K562 (cell line): ENCODE measurements at regions not wholly inside any gene's neighbourhood (a gene's known extent, or its start where the extent isn't known, plus 50 kb on each side); places are given as distances from the start of the nearest gene placed in this dataset.

Experiments
- ATF7 ChIP-seq: fragments of 450-650 bp; IDR thresholded peaks from 2 replicates; pipeline ENCODE4 v1.7.1; 2014; ENCODE audit warnings: mild to moderate bottlenecking, moderate library complexity
- BHLHE40 ChIP-seq: IDR thresholded peaks from 2 replicates; pipeline ENCODE4 v1.6.1; 2011; ENCODE audit warnings: low read length, improper control_type of control experiment
- FOXA1 ChIP-seq: fragments of 450-650 bp; IDR thresholded peaks from 2 replicates; pipeline ENCODE4 v1.6.1; 2016; ENCODE audit warnings: mild to moderate bottlenecking, borderline replicate concordance
- FOXK2 ChIP-seq, 2 experiments: fragments of 450-650 bp; IDR thresholded peaks in 1 of 2; conservative IDR thresholded peaks in 1 of 2; 2 replicates each; pipeline ENCODE4 v1.6.1; 2016; ENCODE audit warnings: low read depth in 2 of 2, mild to moderate bottlenecking in 1 of 2
- GABPA ChIP-seq: fragments of 200-800 bp; sonication (Bioruptor generic); conservative IDR thresholded peaks from 2 replicates; pipeline ENCODE4 v1.6.1; 2016; ENCODE audit warnings: low read depth, missing genetic modification characterization, missing compliant biosample characterization
- KAT8 ChIP-seq: fragments of 450-650 bp; IDR thresholded peaks from 2 replicates; pipeline ENCODE4 v1.6.1; 2016; ENCODE audit warnings: low read depth, mild to moderate bottlenecking
- POLR2A ChIP-seq: fragments of 450-650 bp; conservative IDR thresholded peaks from 2 replicates; pipeline ENCODE4 v1.6.1; 2016
- POLR2AphosphoS5 ChIP-seq: IDR thresholded peaks from 2 replicates; pipeline ENCODE4 v1.6.1; 2011; ENCODE audit warnings: mild to moderate bottlenecking, low read depth, low read length, moderate library complexity; ENCODE audit not compliant: control insufficient read depth, insufficient read depth
- TFAP4 ChIP-seq: sonication (generic); formaldehyde crosslinking; IDR thresholded peaks from 2 replicates; pipeline ENCODE4 v1.8.0; 2022; ENCODE audit warnings: missing genetic modification reagents, mild to moderate bottlenecking, moderate library complexity, borderline replicate concordance
- TF ChIP-seq, protein P1 (sequence below), 3 experiments: IDR thresholded peaks in 2 of 3; conservative IDR thresholded peaks in 1 of 3; 2 replicates each; pipeline ENCODE4 v1.5.1; 2011 to 2012; ENCODE audit warnings: low read length in 3 of 3, mild to moderate bottlenecking in 3 of 3, control low read depth in 2 of 3, improper control_type of control experiment in 1 of 3, inconsistent platforms in 1 of 3, low read depth in 1 of 3, mixed read lengths in 1 of 3, moderate library complexity in 1 of 3; ENCODE audit not compliant: insufficient read depth in 2 of 3
- TF ChIP-seq, protein P2 (sequence below), 2 experiments: fragments of 450-650 bp; formaldehyde crosslinking in 1 of 2; IDR thresholded peaks; 2 replicates each; pipeline versions ENCODE4 v1.4.0 to v1.6.1; 2014 to 2020; ENCODE audit warnings: mild to moderate bottlenecking in 2 of 2, borderline replicate concordance in 1 of 2, low read depth in 1 of 2

DNA sequence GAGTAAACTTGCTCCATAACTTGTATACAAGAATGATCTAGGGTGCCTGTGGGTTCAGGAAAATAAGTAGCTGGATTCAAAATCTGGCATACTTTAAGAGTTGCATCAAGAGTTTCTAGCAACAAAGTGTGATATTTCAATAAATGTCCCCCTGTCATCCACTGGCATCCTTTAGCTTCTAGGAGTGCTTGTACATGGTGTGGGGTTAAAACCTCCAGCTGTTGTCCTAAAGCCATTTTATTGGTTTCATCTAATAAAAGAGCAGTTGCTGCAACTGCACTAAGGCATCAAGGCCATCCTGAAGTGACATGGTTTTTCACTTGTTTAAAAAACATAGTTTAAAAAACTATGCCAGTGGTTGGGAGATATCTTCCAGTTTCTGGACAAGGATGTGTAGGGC, 148.4 kb downstream of the INHBA start:
- no peak for TF ChIP-seq ATF7
- TF ChIP-seq, protein P1, sequence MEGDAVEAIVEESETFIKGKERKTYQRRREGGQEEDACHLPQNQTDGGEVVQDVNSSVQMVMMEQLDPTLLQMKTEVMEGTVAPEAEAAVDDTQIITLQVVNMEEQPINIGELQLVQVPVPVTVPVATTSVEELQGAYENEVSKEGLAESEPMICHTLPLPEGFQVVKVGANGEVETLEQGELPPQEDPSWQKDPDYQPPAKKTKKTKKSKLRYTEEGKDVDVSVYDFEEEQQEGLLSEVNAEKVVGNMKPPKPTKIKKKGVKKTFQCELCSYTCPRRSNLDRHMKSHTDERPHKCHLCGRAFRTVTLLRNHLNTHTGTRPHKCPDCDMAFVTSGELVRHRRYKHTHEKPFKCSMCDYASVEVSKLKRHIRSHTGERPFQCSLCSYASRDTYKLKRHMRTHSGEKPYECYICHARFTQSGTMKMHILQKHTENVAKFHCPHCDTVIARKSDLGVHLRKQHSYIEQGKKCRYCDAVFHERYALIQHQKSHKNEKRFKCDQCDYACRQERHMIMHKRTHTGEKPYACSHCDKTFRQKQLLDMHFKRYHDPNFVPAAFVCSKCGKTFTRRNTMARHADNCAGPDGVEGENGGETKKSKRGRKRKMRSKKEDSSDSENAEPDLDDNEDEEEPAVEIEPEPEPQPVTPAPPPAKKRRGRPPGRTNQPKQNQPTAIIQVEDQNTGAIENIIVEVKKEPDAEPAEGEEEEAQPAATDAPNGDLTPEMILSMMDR (IDR thresholded peaks at IDR 0.05 in 2 of 3, conservative IDR thresholded peaks at IDR 0.05 in 1 of 3; ENCODE audit: insufficient read depth in 2 of 3, low read depth in 1 of 3, low read length in 3 of 3): no peak
- TF ChIP-seq POLR2A: no peak
- no peak for TF ChIP-seq KAT8
- TF ChIP-seq, protein P2, sequence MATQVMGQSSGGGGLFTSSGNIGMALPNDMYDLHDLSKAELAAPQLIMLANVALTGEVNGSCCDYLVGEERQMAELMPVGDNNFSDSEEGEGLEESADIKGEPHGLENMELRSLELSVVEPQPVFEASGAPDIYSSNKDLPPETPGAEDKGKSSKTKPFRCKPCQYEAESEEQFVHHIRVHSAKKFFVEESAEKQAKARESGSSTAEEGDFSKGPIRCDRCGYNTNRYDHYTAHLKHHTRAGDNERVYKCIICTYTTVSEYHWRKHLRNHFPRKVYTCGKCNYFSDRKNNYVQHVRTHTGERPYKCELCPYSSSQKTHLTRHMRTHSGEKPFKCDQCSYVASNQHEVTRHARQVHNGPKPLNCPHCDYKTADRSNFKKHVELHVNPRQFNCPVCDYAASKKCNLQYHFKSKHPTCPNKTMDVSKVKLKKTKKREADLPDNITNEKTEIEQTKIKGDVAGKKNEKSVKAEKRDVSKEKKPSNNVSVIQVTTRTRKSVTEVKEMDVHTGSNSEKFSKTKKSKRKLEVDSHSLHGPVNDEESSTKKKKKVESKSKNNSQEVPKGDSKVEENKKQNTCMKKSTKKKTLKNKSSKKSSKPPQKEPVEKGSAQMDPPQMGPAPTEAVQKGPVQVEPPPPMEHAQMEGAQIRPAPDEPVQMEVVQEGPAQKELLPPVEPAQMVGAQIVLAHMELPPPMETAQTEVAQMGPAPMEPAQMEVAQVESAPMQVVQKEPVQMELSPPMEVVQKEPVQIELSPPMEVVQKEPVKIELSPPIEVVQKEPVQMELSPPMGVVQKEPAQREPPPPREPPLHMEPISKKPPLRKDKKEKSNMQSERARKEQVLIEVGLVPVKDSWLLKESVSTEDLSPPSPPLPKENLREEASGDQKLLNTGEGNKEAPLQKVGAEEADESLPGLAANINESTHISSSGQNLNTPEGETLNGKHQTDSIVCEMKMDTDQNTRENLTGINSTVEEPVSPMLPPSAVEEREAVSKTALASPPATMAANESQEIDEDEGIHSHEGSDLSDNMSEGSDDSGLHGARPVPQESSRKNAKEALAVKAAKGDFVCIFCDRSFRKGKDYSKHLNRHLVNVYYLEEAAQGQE (IDR thresholded peaks at IDR 0.05; ENCODE audit: borderline replicate concordance): no peak
- TF ChIP-seq, protein P2 (CRISPR knock-in tag; IDR thresholded peaks at IDR 0.05; ENCODE audit: low read depth): no peak
- TF ChIP-seq BHLHE40: no peak
- TF ChIP-seq FOXK2 (conservative IDR thresholded peaks at IDR 0.05 in 1 of 2, IDR thresholded peaks at IDR 0.05 in 1 of 2; ENCODE audit: low read depth in 2 of 2): no peak
- TF ChIP-seq POLR2AphosphoS5: no peak
- TF ChIP-seq TFAP4 (CRISPR knock-in tag): no peak
- TF ChIP-seq FOXA1: no peak
- TF ChIP-seq GABPA (tag): no peak
